ENCODE measurements at regions not wholly inside any gene's neighbourhood (a gene's known extent, or its start where the extent isn't known, plus 50 kb on each side); places are given as distances from the start of the nearest gene placed in this dataset.

DNA sequence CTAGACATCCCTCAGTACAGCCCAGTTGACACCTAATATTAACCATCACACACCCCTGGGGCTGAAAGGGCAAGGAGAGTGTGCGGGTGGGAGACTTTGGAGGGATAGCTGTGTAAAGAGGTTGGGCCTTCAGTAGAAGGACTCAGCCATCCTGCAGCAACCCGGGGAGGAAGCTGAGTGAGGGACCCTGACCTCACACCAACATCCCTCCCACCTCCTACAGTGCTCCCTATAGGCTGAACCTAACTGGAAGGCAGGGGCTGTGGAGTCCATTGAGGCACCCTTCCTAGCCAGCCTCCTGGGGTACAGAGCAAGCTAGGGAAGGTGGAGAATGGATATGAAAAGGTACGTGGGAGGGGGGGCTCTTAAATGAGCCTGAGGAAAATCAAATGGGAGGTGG, 276.3 kb downstream of the PTTG2 start:
- TF ChIP-seq, protein P1, sequence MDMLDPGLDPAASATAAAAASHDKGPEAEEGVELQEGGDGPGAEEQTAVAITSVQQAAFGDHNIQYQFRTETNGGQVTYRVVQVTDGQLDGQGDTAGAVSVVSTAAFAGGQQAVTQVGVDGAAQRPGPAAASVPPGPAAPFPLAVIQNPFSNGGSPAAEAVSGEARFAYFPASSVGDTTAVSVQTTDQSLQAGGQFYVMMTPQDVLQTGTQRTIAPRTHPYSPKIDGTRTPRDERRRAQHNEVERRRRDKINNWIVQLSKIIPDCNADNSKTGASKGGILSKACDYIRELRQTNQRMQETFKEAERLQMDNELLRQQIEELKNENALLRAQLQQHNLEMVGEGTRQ (IDR thresholded peaks at IDR 0.05; ENCODE audit: low read depth, low read length): no peak
- no peak for TF ChIP-seq SMC3 (IDR thresholded peaks at IDR 0.05; ENCODE audit: low read depth, low read length)

Measured in IMR-90 (cell line).